ENCODE measurements at regions not wholly inside any gene's neighbourhood (a gene's known extent, or its start where the extent isn't known, plus 50 kb on each side); places are given as distances from the start of the nearest gene placed in this dataset.
"Not testable (repeated sequence)": the region's sequence is repeated elsewhere in the genome, so short reads cannot be mapped to it uniquely, and the experiment has no call there.

DNA sequence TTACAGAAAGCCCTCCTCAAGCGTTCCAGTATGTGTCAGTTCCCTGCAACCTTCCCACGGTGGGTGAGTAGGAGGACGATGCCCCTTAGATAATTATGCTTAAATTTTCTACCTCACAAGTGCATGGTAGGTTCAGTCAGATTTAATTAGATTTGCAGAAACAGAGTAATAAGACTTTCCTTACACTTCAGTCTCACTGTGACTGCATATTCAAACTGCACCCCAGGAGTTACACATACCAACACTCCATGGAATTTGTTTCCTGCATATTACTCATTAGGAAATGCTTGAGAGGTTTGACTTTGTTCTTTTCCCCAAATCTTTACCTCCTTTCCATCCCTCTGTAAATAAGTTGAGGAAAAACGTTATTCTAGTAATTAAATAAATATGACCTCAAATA is 108.8 kb downstream of the ARRDC4 start:
- Histone ChIP-seq H3K4me1 (ENCODE audit: insufficient read depth, low read length) (no peaks in the 10 kb centered on the region), H2AFZ (ENCODE audit: low read depth, low read length) (no peak overlapping the region), H3K27me3 (ENCODE audit: insufficient read depth, low read length) (no peaks in the 10 kb centered on the region), H3K4me3 (ENCODE audit: low read length) (no peak overlapping the region), H3K9me3 (ENCODE audit: low read length) (no peaks in the 10 kb centered on the region), H3K36me3 (ENCODE audit: insufficient read depth, low read length) (no peaks in the 10 kb centered on the region)

DNA sequence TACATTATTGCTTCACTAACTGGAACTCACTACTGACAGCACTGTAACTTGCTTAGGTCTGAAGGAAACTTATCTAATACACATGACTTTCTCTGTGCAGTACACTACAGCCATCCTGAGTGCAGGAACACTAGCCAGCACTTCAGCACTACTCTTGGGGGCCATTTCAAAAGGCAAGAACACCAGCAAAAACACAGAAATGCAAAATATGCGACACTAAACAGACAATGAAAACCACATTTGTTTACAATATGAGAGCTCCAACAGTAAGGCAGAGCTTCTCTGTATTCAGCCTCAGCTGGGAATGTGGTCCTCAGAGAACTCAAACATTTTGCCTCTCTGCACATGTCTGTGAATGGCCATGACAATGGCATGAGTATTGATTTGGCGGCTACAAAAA is 109.6 kb downstream of the ARRDC4 start:
- H3K9me3 ChIP-seq (ENCODE audit: low read length): no peaks in the 10 kb centered on the region
- H2AFZ ChIP-seq (ENCODE audit: low read depth, low read length): no peak overlapping the region
- H3K36me3 ChIP-seq (ENCODE audit: insufficient read depth, low read length): no peaks in the 10 kb centered on the region
- no peak overlapping the region for H3K4me3 ChIP-seq (ENCODE audit: low read length)
- H3K27me3 ChIP-seq (ENCODE audit: insufficient read depth, low read length): no peaks in the 10 kb centered on the region
- H3K4me1 ChIP-seq (ENCODE audit: insufficient read depth, low read length): no peaks in the 10 kb centered on the region

DNA sequence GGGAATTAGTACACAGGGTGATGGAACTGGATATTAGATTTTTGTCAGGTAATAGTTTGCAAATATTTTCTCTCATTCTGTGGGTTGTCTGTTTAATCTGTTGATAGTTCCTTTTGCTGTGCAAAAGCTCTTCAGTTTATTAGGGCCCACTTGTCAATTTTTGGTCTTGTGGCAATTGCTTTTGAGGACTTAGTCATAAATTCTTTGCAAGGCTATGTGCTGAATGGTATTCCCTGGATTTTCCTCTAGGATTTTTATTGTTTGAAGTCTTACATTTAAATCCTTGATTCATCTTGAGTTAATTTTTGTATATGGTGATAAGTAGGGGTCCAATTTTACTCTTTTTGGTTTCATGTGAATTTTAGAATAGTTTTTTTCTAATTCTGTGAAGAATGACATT is 111.3 kb downstream of the ARRDC4 start:
- Histone ChIP-seq H3K27me3 (ENCODE audit: insufficient read depth, low read length) (no peaks in the 10 kb centered on the region), H3K36me3 (ENCODE audit: insufficient read depth, low read length) (no peaks in the 10 kb centered on the region), H3K9me3 (ENCODE audit: low read length) (no peaks in the 10 kb centered on the region), H3K4me3 (ENCODE audit: low read length) (no peak overlapping the region), H3K4me1 (ENCODE audit: insufficient read depth, low read length) (peaks cover 1% of the 10 kb centered on the region), H2AFZ (ENCODE audit: low read depth, low read length) (no peak overlapping the region)

DNA sequence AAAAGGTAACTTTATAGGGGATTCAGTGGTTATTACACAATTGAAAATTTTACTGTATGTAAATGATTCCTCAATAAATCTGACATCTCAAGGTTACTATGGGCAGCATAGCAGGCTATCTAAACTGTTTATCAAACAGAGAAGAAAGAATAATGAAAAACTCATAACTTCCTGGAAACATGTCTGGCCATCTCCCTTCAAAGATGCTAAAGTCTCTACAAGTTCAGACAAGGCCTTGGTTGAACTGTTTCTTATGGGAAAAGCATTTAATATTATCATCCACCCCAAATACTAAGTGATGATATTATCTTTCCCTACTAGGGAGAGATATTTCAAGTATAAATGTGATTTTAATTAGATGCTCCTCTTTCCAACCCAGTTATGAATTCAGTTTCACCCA is 114.9 kb downstream of the ARRDC4 start:
- Histone ChIP-seq H2AFZ (ENCODE audit: low read depth, low read length) (no peak overlapping the region), H3K9me3 (ENCODE audit: low read length) (no peaks in the 10 kb centered on the region), H3K36me3 (ENCODE audit: insufficient read depth, low read length) (no peaks in the 10 kb centered on the region), H3K27me3 (ENCODE audit: insufficient read depth, low read length) (no peaks in the 10 kb centered on the region), H3K4me1 (ENCODE audit: insufficient read depth, low read length) (peaks cover 2% of the 10 kb centered on the region), H3K4me3 (ENCODE audit: low read length) (no peak overlapping the region)

DNA sequence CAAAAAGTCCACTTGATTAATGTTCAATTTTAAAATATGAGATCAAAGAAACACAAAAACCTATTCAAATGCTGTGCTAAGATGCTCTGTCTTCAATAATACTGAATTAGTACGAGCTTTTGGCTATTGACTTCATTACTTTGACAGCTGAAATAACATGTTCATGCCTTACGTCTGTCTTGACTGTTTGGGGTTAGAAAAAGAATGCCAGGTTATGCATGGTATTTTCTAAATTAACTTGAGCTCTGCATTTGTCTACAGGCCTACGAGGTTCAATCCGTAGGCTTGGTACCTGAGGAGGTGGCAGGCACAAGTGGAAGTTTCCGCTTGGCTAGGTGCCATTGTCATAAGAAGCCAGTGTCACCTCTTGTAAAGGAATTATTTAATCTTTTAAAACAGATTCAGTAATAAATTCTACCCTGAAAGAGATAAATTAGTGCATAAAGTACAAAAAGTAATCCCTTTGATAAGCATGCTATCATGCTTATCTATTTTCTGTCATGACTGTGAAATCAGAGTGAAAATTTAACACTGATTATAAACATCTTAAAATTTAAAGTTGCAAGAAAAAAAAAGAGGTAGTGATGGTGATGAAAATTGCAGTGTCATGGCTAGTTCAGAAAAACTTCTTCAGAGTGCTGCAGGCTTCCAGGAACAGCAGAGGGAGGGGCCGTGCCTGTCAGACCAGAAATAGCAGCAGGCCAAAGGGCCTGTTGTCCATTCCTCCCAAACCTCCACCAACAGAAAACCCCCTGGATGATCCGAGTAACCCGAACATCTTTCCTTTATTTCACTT is 115.7 kb downstream of the ARRDC4 start:
- Histone ChIP-seq H3K27me3 (ENCODE audit: insufficient read depth, low read length) (no peaks in the 10 kb centered on the region), H3K36me3 (ENCODE audit: insufficient read depth, low read length) (no peaks in the 10 kb centered on the region), H2AFZ (ENCODE audit: low read depth, low read length) (no peak overlapping the region), H3K4me3 (ENCODE audit: low read length) (no peak overlapping the region), H3K4me1 (ENCODE audit: insufficient read depth, low read length) (peaks cover 2% of the 10 kb centered on the region), H3K9me3 (ENCODE audit: low read length) (no peaks in the 10 kb centered on the region)

DNA sequence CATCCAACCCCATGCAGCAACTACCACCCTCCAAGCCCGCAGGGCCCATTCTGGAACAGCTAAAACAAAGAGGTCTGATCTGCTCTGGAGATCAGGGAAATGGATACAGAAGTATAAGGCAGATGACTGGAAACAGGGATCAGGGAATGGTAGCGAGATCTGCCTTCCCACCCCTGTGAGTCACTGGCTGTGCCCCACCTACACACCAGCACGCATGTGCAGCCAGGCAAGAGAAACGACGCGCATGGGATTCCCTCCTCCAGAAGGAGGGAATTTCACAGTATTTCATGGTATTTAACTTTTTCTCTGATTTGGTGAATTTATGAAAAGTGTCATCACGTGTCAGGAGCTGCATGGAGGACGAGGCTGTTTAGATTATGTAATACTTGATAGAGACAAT is 116.7 kb downstream of the ARRDC4 start:
- no peak overlapping the region for H3K4me3 ChIP-seq (ENCODE audit: low read length)
- no peaks in the 10 kb centered on the region for H3K27me3 ChIP-seq (ENCODE audit: insufficient read depth, low read length)
- no peak overlapping the region for H2AFZ ChIP-seq (ENCODE audit: low read depth, low read length)
- no peaks in the 10 kb centered on the region for H3K36me3 ChIP-seq (ENCODE audit: insufficient read depth, low read length)
- H3K9me3 ChIP-seq (ENCODE audit: low read length): no peaks in the 10 kb centered on the region
- peaks cover 2% of the 10 kb centered on the region for H3K4me1 ChIP-seq (ENCODE audit: insufficient read depth, low read length)

DNA sequence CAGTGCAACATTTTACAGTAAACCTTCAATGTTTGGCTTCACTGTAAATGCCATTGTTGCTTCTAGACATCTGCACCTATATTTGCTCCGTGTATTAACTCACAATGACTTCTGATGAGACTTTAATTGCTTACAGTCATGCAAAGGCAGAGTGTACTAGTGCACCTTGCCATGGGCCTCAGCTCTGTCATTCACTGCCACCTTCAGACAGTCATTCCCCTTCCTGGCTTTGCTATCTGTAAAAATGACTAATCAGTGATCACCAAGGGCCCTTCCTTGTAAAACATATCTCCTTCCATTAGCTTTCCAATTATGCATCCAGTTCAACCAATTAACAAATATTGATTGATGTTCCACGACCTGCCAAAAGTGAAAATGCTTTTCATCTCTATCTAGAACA is 120.3 kb downstream of the ARRDC4 start:
- Histone ChIP-seq H3K27me3 (ENCODE audit: insufficient read depth, low read length) (no peaks in the 10 kb centered on the region), H3K36me3 (ENCODE audit: insufficient read depth, low read length) (no peaks in the 10 kb centered on the region), H3K4me3 (ENCODE audit: low read length) (no peak overlapping the region), H3K9me3 (ENCODE audit: low read length) (no peaks in the 10 kb centered on the region), H2AFZ (ENCODE audit: low read depth, low read length) (no peak overlapping the region), H3K4me1 (ENCODE audit: insufficient read depth, low read length) (peaks cover 2% of the 10 kb centered on the region)

DNA sequence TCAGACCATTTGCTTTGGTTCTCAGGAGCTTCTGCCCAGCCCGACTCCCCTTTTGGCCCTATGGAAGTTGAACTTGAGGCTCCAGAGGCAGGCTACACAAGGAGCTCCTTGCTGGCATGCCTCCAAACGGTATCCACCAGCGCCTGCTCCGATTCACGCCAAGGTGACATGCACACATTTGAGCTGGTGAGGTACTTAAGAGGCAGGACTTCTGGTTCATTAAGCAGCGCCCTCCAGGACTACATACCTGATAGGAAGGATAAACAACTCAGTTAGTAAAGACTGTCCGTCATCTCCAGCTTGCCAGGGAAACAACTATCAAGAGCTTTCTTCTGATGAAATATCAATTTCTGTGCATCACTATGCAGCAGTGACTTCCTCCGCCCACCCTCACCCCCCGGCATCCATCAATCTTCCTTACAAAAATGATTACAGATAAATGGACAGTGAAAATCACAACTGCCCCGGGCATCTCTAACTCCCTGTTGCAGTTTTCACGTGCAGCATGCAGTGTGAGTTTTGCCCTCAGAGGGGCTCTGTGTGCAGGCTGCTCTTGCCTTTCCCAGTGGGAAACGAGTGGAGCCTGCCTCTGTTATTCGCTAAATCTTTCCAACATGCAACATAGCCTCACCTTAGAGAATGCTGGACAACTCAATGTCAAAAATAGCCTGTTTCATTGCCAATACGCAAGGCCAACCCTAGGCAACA is 122.9 kb downstream of the ARRDC4 start:
- Histone ChIP-seq H3K4me1 (ENCODE audit: insufficient read depth, low read length) (no peaks in the 10 kb centered on the region), H3K36me3 (ENCODE audit: insufficient read depth, low read length) (no peaks in the 10 kb centered on the region), H2AFZ (ENCODE audit: low read depth, low read length) (no peak overlapping the region), H3K4me3 (ENCODE audit: low read length) (no peak overlapping the region), H3K9me3 (ENCODE audit: low read length) (no peaks in the 10 kb centered on the region), H3K27me3 (ENCODE audit: insufficient read depth, low read length) (no peaks in the 10 kb centered on the region)

DNA sequence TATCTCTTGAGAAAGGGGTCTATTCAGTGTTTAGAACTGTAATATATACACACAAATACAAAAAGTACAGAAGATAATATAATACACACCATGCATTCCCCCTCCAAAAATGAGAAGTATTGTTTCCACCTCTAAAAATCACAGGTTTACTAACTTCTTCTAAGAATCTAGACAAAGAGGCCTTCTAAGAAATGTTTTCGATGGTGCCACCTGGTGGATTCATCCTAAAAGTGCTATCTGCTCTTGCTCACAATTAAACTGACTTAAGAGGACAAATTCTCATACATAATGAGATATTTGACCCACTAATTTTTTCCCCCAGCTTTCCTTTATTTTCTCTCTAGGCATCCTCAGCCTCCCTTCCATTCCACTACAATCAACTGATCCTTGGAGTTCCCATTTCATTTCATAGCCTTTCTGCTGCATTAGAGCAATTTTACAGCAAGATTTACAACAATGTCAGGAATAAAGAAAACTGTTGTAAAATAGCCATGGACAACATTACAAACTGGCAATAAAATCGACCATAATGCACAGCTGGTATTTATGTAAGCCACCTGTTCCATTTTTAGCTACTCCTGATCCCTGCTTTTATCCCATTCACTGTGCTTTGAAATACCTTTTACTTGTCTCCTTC is 124.6 kb downstream of the ARRDC4 start:
- Histone ChIP-seq H3K9me3 (ENCODE audit: low read length) (no peaks in the 10 kb centered on the region), H3K36me3 (ENCODE audit: insufficient read depth, low read length) (no peaks in the 10 kb centered on the region), H3K4me1 (ENCODE audit: insufficient read depth, low read length) (no peaks in the 10 kb centered on the region), H3K27me3 (ENCODE audit: insufficient read depth, low read length) (no peaks in the 10 kb centered on the region), H2AFZ (ENCODE audit: low read depth, low read length) (no peak overlapping the region), H3K4me3 (ENCODE audit: low read length) (no peak overlapping the region)

DNA sequence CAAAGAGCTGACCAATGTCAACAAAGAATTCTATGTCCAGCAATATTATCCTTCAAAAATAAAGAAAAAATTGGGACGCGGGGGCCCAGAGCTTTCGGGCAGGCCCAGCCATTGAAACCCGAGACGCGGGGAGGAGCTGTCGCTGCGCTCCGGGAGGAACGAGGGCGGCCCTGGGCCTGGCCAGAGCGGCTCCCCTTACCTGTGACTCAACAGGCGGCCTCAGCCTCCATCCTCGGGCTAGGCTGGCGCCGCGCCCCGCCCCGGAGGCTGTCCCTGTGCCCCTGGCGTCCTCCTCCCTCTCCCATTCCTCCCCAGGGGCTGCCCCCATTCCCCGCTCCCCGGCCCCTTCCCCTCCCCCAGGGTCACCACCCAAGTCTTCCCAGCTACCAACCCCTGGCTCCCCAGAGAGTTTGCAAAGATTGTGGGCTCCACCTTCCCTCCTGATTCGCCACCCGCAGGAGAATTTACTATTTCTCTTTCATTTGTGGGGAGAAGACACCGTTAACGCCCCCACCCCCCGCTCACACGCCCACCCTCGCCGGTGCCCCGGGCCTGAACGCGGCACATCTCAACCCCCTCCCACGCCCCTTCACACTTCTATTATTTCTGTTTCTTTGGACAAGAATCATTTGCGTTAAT is 127.9 kb downstream of the ARRDC4 start:
- not testable (repeated sequence) for H3K36me3 ChIP-seq (ENCODE audit: insufficient read depth, low read length); H2AFZ ChIP-seq (ENCODE audit: low read depth, low read length); H3K4me3 ChIP-seq (ENCODE audit: low read length); H3K27me3 ChIP-seq (ENCODE audit: insufficient read depth, low read length); H3K9me3 ChIP-seq (ENCODE audit: low read length); H3K4me1 ChIP-seq (ENCODE audit: insufficient read depth, low read length)

DNA sequence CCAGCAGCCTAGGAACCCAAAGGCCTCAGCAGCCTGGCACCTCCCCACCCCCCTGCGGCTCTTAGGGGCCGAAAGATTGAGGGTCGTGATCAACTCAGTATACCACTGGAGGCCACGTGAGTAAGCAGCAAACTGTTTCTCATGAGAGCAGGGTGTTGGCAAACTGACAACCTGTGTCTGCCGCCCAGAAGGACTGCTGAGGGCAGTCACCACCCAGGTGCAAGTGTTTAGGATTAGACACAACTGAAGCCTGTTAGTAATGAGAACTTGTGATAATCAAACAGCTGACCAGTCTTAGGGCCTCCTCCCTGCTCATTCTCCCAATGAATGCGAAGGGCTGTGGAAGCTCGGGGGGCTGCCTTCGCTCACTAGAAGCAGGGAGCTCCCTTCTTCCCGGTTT is 128.8 kb downstream of the ARRDC4 start:
- H3K27me3 ChIP-seq (ENCODE audit: insufficient read depth, low read length); H3K4me1 ChIP-seq (ENCODE audit: insufficient read depth, low read length); H2AFZ ChIP-seq (ENCODE audit: low read depth, low read length); H3K4me3 ChIP-seq (ENCODE audit: low read length); H3K9me3 ChIP-seq (ENCODE audit: low read length); H3K36me3 ChIP-seq (ENCODE audit: insufficient read depth, low read length): not testable (repeated sequence)

DNA sequence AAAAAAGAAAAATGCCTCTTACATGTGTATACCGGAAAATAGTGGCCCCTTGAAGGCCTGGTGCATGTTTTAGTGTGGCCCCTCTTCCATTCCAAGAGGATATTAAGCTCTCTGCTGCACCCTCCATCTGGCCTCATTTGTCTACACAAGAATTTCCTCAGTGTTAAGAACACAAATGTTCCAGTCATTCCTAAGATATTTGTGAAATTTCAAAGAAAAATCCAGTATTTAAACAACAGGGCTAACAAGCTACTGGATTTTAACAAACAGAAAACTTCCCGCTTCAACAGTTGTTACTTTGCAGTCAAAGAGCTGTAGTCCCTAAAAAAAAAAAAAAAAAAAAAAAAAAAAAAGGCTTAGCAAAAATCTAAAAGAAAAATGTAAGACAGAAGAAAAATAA is 137.5 kb downstream of the ARRDC4 start:
- H2AFZ ChIP-seq (ENCODE audit: low read depth, low read length); H3K4me1 ChIP-seq (ENCODE audit: insufficient read depth, low read length); H3K36me3 ChIP-seq (ENCODE audit: insufficient read depth, low read length); H3K9me3 ChIP-seq (ENCODE audit: low read length); H3K4me3 ChIP-seq (ENCODE audit: low read length); H3K27me3 ChIP-seq (ENCODE audit: insufficient read depth, low read length): not testable (repeated sequence)

DNA sequence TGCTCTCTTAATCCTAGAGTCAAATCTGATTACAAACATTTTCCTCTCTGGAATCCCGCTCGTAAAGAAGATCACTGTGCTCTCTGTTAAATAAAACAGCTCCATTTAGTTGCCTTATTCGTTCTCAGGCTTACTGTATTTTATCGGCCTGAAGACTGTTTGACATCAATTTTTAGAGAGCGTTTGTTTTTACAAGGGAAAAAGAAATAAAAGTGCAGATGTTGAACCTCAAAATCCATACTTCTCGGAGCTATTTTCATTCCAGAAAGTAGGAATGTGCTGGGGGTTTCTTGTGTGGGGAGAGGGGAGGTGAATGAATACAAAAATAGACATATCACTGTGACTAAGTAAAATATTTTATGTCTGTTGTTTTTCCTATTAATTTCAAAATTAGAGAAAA is 140.1 kb downstream of the ARRDC4 start:
- H3K36me3 ChIP-seq (ENCODE audit: insufficient read depth, low read length); H3K4me3 ChIP-seq (ENCODE audit: low read length); H3K27me3 ChIP-seq (ENCODE audit: insufficient read depth, low read length); H3K4me1 ChIP-seq (ENCODE audit: insufficient read depth, low read length); H3K9me3 ChIP-seq (ENCODE audit: low read length); H2AFZ ChIP-seq (ENCODE audit: low read depth, low read length): not testable (repeated sequence)
